ENCODE measurements at regions not wholly inside any gene's neighbourhood (a gene's known extent, or its start where the extent isn't known, plus 50 kb on each side); places are given as distances from the start of the nearest gene placed in this dataset.
"Not testable (repeated sequence)": the region's sequence is repeated elsewhere in the genome, so short reads cannot be mapped to it uniquely, and the experiment has no call there.

- DNase-seq (ENCODE audit: low read depth): no peak
- H3K4me3 ChIP-seq (ENCODE audit: low read length): no peak overlapping the region
- no peak for TF ChIP-seq CTCF (conservative IDR thresholded peaks at IDR 0.05; ENCODE audit: low read depth, low read length)
Observed at GRCh38 chr17:83007504-83008185, 71.8 kb upstream of the METRNL start.

- DNase-seq (ENCODE audit: low read depth): no peak
- TF ChIP-seq CTCF (conservative IDR thresholded peaks at IDR 0.05; ENCODE audit: low read depth, low read length): no peak
- H3K4me3 ChIP-seq (ENCODE audit: low read length): no peak overlapping the region
Observed at GRCh38 chr17:83008186-83008510, 71.3 kb upstream of the METRNL start.

- H3K4me3 ChIP-seq (ENCODE audit: low read length): no peak overlapping the region
- DNase-seq (ENCODE audit: low read depth): no peak
- no peak for TF ChIP-seq CTCF (conservative IDR thresholded peaks at IDR 0.05; ENCODE audit: low read depth, low read length)
Observed at GRCh38 chr17:83008526-83008925, 70.9 kb upstream of the METRNL start.

- no peak overlapping the region for H3K4me3 ChIP-seq (ENCODE audit: low read length)
- no peak for TF ChIP-seq CTCF (conservative IDR thresholded peaks at IDR 0.05; ENCODE audit: low read depth, low read length)
- DNase-seq (ENCODE audit: low read depth): no peak
Observed at GRCh38 chr17:83009414-83010205, 69.8 kb upstream of the METRNL start.

- no peak for TF ChIP-seq CTCF (conservative IDR thresholded peaks at IDR 0.05; ENCODE audit: low read depth, low read length)
- DNase-seq (ENCODE audit: low read depth): no peak
- H3K4me3 ChIP-seq (ENCODE audit: low read length): no peak overlapping the region
Observed at GRCh38 chr17:83010206-83011200, 68.9 kb upstream of the METRNL start.

GRCh38 chr17:83011676-83012075 lies 67.7 kb upstream of the METRNL start:
- not testable (repeated sequence) for H3K4me3 ChIP-seq (ENCODE audit: low read length); DNase-seq (ENCODE audit: low read depth)

- no peak overlapping the region for H3K4me3 ChIP-seq (ENCODE audit: low read length)
- DNase-seq (ENCODE audit: low read depth): no peak
- no peak for TF ChIP-seq CTCF (conservative IDR thresholded peaks at IDR 0.05; ENCODE audit: low read depth, low read length)
Observed at GRCh38 chr17:83012200-83012785, 67.1 kb upstream of the METRNL start.

Data from retinal pigment epithelial cell (primary cell).